ENCODE measurements at regions not wholly inside any gene's neighbourhood (a gene's known extent, or its start where the extent isn't known, plus 50 kb on each side); places are given as distances from the start of the nearest gene placed in this dataset.

- DNase-seq, result no peak
Observed at GRCh38 chr7:36076074-36076473, 77.0 kb upstream of the EEPD1 start.

DNA sequence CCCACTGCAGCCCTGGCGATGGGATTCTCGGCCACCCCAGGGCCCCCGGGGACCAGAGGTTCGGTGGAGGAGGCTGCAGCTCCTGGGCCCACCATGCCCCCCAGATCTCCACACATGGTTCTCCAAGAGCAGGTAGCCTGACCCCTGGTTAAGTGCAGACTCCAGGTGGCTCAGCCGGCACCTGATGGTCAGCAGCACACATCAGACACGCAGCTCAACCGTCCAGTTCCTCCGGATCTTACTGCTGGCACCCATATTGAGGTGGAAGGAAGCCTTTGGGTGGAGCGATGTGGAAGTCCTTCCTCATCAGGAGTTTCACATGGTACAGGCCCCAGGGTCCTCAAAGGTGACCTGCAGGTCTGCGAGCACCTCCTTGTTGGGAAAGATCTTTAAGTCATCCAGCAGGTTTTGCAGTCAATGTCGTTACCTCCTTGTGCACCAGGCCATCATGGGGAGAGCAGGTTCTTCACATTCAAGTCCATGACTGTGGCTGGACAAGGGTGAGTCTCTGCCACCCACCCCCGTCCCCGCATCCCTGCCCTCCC is 74.2 kb upstream of the EEPD1 start:
- no peak for DNase-seq

GRCh38 chr7:36079446-36080025 is 73.5 kb upstream of the EEPD1 start:
- DNase-seq, result no peak

- no peak for DNase-seq
Observed at GRCh38 chr7:36080843-36081242, 72.2 kb upstream of the EEPD1 start.

DNA sequence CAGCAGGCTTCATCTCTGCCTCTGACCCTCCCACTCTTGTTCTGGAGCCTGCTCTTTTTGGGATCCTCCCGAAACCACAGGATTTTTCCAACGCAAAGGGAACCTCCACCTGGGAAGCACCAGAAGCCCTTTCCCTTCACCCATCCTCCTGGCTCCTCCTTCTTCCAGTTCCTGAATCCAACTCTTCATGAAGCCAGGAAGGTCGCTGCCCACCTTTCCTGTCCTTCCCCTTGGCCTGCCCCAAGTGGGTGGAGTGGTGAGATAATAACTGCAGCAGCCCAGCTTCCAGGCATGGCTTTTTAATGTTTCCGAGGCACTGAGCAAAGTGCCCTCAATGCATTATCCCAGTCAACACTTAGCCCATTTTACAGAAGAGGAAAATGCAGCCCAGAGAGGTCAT is 70.8 kb upstream of the EEPD1 start:
- DNase-seq, result no peak

- DNase-seq, result no peak
Observed at GRCh38 chr7:36082910-36083309, 70.1 kb upstream of the EEPD1 start.

GRCh38 chr7:36083626-36084380 is 69.3 kb upstream of the EEPD1 start:
- no peak for DNase-seq

- DNase-seq, result no peak
Observed at GRCh38 chr7:36084485-36085091, 68.5 kb upstream of the EEPD1 start.

- DNase-seq, result no peak
Observed at GRCh38 chr7:36085096-36085495, 68.0 kb upstream of the EEPD1 start.

DNA sequence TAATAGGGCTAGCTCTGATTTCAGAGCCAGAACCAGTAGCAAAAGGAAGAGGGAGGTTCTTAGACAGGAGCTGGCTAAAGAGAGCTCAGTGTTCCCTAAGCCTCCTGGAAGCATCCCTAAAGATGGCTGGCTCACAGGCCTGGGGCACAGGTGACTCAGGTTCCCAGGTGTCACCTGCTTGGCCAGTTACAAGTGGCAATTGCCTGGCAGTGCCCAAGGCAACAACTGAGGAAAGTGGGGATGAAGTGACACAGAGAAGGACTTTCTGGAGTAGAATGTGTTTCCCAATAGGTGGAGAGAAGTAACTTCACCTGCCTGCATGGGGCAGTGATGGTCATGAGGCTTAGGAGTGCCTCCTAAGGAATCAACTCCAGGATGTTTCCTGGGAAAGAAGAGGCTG is 66.5 kb upstream of the EEPD1 start:
- DNase-seq, result no peak

DNA sequence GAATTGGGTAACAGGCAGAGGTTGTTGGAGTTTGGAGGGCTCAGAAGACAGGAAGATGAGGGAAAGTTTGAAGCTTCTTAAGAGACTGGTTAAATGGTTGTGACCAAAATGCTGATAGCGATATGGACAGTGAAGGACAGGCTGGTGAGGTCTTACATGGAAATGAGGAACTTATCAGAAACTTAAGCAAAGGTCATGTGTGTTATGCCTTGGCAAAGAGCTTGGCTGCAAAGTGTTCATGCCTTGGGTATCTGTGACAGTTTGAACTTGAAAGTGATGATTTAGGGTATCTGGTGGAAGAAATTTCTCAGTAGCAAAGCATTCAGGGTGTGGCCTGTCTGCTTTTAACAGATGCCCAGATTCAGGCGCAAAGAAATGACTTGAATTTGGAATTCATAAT is 64.5 kb upstream of the EEPD1 start:
- no peak for DNase-seq

DNA sequence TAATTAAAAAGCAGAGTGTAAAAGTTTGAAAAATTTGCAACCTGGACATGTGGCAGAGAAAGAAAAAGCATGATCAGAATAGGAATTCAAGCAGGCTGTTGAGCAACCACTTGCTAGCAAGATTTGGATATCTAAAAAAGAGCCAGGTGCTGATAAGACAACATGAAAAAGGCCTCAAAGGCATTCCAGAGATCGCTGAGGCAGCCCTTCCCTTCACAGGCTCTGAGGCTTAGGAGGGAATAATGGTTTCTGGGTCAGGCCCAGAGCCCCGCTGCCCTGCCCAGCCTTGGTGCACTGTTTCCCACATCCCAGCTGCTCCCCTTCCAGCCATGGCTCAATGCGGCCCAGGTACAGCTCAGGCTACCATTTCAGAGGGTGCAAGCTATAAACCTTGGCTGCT is 64.1 kb upstream of the EEPD1 start:
- DNase-seq, result no peak

DNA sequence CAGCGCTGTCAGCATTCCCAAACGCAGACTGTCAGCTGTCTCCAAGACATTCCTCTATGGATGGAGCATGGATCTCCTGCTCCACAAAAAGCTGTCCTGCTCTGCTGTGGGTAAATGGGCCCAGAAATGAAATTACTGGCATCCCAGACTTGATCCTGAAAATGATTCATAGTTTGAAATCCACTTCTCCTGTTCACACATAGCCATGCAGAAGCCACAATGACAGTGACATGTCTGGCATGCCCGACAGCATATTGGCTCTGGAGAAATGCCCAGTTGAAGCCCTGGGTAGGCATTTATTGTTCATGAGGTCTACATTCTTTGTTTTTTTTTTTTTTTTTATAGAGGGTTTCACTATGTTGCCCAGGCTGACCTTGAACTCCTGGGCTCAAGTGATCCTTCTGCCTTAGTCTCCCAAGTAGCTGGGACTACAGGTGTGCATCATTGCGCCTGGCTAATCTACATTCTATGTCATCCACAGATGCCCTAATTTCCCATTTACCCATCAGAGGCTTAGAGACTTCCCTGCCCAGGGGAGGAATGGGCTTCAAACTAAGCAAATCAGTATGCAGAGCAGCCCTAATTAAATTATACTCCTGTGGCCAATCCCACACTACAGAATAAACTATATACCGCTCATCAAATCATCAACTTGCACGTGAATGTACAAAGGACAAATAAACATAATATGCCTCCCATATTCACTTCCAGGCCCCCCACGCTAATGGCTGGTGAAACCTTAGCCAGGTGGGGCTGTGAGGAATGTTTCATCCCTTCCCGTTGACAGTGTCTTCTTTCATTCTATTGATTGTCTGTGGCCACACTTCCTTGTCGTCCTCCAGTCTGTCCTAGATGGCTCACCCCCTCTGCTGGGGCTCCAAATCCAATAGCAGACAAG is 61.8 kb upstream of the EEPD1 start:
- DNase-seq, result no peak

- DNase-seq, result no peak
Observed at GRCh38 chr7:36091874-36092176, 61.2 kb upstream of the EEPD1 start.

DNA sequence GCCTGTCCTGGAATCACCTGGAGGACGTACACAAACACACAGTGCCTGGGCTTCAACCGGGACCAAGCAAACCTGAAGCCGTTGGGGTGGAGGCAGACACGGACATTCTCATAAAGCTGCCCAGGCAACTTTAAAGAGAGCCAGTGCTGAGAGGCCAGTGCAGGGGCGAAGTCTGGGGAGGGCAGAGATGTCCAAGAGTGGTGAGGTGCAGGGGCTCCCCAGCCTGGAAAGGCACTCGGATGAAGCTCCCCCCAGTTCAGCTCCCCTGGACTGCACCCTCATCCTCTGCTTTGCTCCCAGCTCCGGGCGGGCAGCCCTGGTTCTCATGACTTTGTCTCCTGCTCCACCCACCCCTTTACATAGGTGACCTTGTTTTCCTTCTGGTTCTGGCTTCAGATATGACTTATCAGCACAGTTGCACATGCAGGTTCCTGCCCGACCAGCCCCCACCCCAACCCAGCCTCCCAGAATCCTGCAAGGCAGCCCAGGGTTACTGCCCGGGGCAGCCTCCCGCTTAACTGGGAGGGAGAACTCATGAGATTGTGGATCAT is 60.8 kb upstream of the EEPD1 start:
- no peak for DNase-seq

GRCh38 chr7:36096460-36097095 is 56.5 kb upstream of the EEPD1 start:
- DNase-seq, result no peak

DNA sequence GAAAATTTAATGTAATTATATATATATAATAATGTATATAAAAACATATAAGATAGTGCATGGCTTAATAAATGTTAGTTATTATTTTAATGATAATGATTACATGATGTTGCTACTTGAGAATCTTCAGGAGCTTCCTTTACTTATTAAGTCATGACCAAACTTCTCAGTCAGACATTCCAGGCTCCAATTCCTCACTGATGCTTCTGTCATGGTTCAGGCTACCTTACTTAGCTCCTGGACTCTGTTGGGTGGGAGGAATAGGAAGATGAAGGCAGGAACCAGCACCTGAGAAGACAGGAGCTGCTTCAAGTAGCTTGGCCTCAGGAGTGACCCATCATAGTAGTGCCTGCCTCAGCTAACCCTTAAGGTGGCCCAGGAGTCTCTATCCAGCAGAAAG is 55.0 kb upstream of the EEPD1 start:
- no peak for DNase-seq

- DNase-seq, result no peak
Observed at GRCh38 chr7:36100226-36100625, 52.8 kb upstream of the EEPD1 start.

DNA sequence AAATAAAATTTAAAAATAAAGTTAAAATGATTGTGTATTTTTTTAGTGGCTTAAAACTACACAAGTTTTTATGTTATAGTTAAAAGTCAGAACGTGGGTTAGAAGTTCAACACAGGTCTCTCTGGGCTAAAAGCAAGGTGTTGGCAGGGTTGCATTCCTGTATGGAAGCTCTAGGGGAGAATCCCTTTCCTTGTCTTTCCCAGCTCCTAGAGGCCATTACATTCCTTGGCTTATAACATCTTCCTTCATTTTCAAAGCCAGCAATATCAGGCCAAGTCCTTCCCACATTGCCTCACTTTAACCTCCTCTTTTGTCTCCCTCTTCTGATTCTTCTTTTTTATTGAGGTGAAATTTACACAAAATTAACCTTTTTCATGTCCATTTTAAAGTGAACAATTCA is 52.4 kb upstream of the EEPD1 start:
- no peak for DNase-seq
